ENCODE measurements at regions not wholly inside any gene's neighbourhood (a gene's known extent, or its start where the extent isn't known, plus 50 kb on each side); places are given as distances from the start of the nearest gene placed in this dataset.

DNA sequence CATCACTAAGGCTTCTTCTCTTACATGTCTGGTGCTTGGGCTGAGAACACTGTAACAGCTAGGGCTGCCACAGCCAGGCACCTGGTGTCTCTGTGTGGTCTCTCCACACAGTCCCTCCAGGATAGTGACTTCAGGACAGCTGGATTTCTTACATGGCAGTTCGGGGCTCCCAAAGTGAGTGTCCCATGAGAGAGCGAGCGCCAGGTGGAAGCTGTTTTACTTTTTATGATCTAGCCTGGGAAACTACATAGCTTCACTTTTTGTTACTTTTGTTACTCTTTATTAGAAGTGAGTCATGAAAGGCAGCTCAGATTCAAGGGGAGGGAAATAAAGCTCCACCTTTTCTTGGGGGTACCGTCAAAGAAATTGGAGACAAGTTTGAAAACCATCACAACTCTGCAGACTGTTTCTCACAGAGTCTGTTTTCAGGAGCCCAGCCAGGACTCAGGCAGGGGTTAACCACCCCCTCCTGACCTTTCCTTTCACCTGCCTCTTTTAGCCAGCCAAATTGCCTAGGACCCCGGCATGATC is 373.0 kb downstream of the MID1IP1 start:
- CTCF ChIA-PET = no interaction called here
- POLR2A ChIA-PET = no interaction called here
- no peak for DNase-seq (ENCODE audit: low read depth, low spot score)
- TF ChIP-seq, protein P1, sequence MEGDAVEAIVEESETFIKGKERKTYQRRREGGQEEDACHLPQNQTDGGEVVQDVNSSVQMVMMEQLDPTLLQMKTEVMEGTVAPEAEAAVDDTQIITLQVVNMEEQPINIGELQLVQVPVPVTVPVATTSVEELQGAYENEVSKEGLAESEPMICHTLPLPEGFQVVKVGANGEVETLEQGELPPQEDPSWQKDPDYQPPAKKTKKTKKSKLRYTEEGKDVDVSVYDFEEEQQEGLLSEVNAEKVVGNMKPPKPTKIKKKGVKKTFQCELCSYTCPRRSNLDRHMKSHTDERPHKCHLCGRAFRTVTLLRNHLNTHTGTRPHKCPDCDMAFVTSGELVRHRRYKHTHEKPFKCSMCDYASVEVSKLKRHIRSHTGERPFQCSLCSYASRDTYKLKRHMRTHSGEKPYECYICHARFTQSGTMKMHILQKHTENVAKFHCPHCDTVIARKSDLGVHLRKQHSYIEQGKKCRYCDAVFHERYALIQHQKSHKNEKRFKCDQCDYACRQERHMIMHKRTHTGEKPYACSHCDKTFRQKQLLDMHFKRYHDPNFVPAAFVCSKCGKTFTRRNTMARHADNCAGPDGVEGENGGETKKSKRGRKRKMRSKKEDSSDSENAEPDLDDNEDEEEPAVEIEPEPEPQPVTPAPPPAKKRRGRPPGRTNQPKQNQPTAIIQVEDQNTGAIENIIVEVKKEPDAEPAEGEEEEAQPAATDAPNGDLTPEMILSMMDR (IDR thresholded peaks at IDR 0.05; ENCODE audit: insufficient read depth, low read length, missing control alignments) = no peak
- H3K4me3 ChIP-seq (ENCODE audit: low read depth, low read length) = no peak overlapping the region

DNA sequence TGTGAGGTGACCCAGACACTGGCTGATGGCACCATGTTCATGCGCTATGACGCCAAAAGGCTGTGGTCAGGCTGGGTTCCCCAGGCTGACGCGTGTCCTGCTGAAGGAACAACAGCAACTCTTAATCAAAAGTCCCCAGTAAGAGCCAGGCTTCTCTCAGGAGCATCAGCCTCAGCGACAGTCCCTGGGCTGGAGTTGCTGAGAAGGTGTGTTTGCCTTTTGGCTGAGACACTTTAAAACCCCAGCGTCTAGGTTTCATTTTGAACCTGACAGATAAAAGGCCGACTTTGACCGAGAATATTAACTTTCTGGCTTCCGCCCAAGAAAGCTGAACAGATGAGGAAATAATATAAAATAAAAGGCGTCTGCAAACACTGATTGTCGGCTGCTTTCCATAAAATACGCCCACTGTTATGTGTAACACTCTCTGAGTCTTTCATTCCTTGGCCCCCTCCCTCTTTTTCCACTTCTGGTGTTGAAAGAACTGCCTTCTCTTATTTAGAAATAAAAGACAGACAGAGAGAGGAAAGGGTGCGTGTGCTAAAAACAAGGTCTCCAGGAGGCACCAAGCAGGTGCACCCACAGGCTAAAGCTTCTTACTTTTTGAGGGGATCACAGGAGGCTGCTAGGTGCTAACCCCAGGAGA is 373.6 kb downstream of the MID1IP1 start:
- TF ChIP-seq, protein P1 (IDR thresholded peaks at IDR 0.05; ENCODE audit: insufficient read depth, low read length, missing control alignments) = no peak
- CTCF ChIA-PET = no interaction called here
- POLR2A ChIA-PET = no interaction called here
- no peak for DNase-seq (ENCODE audit: low read depth, low spot score)
- H3K4me3 ChIP-seq (ENCODE audit: low read depth, low read length) = no peak overlapping the region

DNA sequence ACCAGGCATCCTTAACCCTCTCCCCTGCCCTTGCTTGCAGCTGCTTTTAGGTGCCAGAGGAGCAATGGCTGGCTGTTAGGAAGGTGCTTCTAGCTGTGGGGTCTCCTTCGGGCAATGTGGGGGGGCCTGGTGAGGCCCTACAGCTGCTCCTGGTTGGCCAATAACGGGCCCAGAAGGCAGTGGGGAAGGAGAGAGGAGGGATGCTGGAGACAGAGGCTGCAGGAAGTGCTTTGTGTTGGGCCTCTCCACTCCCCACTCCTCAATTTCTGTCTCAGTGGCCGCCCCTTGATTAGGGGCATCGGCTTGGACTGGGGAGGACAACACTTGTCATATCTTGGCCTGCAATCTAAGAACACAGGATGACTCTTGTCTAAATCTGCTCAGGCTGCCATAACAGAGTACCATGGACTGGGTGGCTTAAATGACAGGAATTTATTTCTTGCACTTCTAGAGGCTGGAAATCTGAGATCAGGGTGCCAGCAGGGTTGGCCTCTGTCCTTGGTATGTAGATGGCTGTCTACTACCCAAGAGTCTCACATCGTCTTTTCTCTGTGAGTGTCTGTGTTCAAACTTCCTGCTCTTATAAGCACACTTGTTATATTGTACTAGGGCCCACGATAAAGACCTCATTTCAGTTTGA is 374.3 kb downstream of the MID1IP1 start:
- CTCF ChIA-PET = no interaction called here
- no peak for DNase-seq (ENCODE audit: low read depth, low spot score)
- H3K4me3 ChIP-seq (ENCODE audit: low read depth, low read length) = no peak overlapping the region
- POLR2A ChIA-PET = no interaction called here
- TF ChIP-seq, protein P1 (IDR thresholded peaks at IDR 0.05; ENCODE audit: insufficient read depth, low read length, missing control alignments) = no peak

DNA sequence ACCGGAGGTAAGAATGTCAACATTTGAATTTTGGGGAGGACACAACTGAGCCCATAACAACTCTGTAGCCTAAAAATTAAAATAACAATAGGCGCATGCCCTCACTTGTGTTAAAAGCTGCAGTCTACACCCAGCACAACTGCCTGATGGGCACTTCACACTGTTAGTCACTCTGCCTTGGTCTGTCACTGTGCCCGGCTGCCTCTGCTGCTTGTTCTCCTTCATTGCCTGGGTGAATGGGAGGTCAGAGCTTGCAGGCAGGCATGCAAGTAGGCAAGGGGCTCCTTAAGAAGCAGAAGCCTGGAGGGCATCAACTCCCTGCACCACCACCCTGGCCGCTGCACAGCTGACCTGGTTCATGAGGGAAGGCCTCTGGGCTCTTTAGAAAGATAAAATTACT is 374.8 kb downstream of the MID1IP1 start:
- POLR2A ChIA-PET = no interaction called here
- DNase-seq (ENCODE audit: low read depth, low spot score) = no peak
- H3K4me3 ChIP-seq (ENCODE audit: low read depth, low read length) = no peak overlapping the region
- CTCF ChIA-PET = no interaction called here
- TF ChIP-seq, protein P1 (IDR thresholded peaks at IDR 0.05; ENCODE audit: insufficient read depth, low read length, missing control alignments) = no peak

DNA sequence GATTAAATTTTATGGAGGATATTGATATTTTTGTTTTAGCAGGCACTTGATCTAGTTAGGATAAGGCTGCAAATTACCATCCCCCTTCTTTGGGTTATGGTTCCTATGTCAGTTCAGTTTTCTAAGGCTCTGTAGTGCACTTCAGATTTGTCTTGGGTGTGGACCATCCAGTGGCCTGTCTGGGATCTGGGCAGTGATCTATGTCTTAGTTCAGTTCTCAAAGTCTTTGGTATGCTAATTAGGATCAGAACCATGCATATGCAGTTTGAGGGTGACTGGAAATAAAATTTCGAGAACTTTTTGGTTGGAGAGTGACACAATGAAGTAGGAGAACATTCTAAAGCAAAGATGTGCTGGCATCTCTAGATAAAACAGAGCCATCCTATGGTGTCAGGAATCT is 388.2 kb downstream of the MID1IP1 start:
- ChIA-PET POLR2A (no interaction called here), CTCF (no interaction called here)
- H3K4me3 ChIP-seq (ENCODE audit: low read depth, low read length) = no peak overlapping the region
- no peak for DNase-seq (ENCODE audit: low read depth, low spot score)
- TF ChIP-seq, protein P1 (IDR thresholded peaks at IDR 0.05; ENCODE audit: insufficient read depth, low read length, missing control alignments) = no peak

DNA sequence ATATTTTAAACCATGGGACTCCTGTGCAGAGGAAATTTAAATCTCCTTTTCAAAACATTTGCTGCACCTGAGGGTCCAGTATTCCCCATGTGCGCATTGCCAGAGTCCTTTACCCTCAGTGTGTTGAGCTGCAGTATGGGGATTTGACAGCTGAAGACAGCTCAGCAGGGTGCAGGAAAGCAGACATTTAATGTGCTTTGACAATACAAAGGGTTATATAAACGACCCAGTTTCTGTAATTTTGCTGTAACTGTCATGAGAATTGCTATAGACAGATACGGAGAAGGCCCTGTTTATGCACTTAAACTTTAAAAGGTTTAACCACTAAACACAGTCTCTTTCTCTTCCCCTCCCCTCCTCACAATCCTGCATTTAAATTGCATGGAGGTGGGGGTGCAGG is 393.4 kb downstream of the MID1IP1 start:
- no peak for DNase-seq (ENCODE audit: low read depth, low spot score)
- POLR2A ChIA-PET = no interaction called here
- no peak overlapping the region for H3K4me3 ChIP-seq (ENCODE audit: low read depth, low read length)
- TF ChIP-seq, protein P1 (IDR thresholded peaks at IDR 0.05; ENCODE audit: insufficient read depth, low read length, missing control alignments) = no peak
- CTCF ChIA-PET = no interaction called here
